LNCAP (cell line): ENCODE measurements at regions not wholly inside any gene's neighbourhood (a gene's known extent, or its start where the extent isn't known, plus 50 kb on each side); places are given as distances from the start of the nearest gene placed in this dataset.

Experiments
- CTCF ChIP-seq: fragments of 450-650 bp; IDR thresholded peaks from 2 replicates; pipeline ENCODE4 v1.5.1; 2017; ENCODE audit warnings: mild to moderate bottlenecking

GRCh38 chr3:127455541-127456450 is 134.7 kb downstream of the TPRA1 start:
- TF ChIP-seq CTCF: peak; percentile 97

DNA sequence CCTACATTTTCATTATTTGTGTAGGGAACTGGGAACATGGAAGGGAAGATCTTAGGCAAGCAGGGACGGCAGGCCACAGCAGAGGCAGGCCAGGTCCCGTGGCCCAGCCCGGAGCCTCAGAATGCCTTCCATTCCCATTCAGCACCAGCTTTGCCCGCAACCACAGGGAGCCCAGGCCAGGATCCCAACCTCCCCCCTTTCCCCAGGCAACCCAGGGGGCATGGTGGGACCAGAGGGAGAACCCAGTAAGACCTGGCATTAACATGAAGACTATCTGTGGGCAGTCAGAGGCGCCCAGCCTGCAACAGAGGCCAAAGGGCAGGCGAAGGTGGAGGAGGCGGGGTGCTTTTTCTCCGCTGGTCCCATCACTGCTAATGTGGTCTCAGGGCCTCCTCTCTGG is 135.6 kb downstream of the TPRA1 start:
- TF ChIP-seq CTCF: no peak

DNA sequence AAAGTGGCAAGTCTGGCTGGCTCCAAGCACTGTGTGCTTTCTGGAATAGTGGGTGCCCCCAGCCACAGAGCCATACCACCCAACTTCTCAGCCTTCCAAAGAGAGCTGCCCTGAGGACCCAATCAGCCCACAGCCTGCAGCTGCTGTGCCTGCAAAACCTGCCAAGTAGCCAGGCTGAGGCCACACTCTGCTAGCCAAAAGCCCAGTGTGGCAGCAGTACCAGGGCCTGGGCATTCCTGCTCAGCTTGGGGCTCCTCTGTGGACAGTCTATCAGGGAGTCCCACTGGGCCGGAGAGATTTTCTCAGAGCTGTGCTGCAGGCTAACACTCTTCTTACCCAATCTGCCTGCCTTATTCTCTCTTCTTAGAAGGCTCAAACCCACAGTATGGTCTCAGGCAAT is 136.5 kb downstream of the TPRA1 start:
- TF ChIP-seq CTCF: no peak

DNA sequence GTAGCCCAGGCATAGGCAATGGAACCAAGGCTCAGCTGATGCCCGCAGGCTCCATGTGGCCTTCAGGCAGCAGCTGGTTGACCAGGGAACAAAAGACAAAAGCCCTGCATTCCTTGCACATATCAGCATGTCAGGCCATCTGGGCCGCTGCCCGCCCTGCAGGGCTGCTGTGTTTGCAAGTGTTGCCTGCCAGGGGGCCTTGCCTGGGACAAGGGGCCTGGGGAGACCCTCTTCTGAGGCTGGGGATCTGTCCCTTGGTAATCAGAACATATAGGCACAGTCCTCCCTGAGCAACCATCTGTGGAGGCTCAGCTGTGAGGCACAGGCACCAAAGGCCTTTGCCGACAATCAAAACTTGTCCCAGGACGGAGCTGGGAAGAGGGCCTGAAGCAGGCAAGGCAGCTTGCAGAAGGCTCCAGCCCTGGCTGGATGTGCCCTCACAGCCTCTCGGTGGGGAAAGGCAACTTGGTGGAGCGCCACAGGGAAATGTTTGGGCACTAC is 138.2 kb downstream of the TPRA1 start:
- no peak for TF ChIP-seq CTCF

GRCh38 chr3:127451321-127451720 is 139.2 kb downstream of the TPRA1 start:
- TF ChIP-seq CTCF: no peak

DNA sequence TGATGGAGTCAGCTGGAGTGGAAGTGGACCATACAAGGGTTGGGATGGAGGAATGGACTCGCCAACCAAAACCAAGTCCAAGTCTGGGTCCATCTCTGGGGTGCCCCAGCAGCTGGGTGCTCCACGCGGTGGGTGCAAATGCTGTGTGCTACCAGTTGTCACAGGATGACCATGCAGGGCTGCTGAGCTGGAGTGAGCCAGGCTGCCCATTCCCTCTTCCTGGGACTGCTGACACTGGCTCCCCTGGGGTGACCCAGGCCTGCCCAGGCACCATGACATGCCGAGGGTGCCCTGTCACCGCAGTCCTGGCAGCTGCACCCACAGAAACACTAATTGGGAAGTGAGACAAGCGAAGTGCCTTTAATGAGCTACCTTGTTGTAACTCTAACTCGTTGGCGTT is 140.2 kb downstream of the TPRA1 start:
- TF ChIP-seq CTCF: no peak

DNA sequence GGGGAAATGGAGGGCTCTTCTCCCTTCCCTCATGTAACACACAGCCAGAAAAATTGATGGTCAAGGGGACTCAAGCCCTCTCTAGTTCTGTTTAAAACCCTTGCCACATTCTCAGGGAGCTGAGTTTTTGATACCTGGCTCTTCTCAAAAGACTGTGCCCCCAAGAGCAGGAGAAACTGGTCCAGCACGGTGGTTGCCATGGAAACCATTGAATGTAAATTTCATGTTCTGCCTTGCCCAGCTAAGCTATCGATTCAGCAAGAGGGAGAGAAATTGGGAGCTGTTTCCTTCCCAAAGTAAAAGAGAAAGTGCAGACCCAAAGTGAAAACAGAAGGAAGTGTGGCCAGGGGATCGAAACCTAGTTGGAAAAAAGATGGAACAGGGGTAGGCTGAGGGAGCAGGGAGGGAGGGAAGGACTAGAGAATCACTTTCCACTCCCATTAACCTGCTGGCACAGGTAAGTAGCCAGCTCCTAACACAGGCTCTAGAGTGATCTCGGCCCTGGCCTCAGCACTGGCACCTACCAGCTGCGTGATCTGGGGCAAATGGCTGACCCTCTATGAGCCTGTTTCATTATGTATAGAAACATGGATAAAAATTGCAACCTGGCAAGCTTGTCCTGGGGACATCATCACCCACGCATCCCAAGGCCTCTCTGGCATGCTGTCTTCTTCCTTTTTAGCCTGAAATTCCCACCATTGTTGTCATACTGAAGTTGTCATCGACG is 140.9 kb downstream of the TPRA1 start:
- no peak for TF ChIP-seq CTCF
